ENCODE measurements at regions not wholly inside any gene's neighbourhood (a gene's known extent, or its start where the extent isn't known, plus 50 kb on each side); places are given as distances from the start of the nearest gene placed in this dataset.

DNA sequence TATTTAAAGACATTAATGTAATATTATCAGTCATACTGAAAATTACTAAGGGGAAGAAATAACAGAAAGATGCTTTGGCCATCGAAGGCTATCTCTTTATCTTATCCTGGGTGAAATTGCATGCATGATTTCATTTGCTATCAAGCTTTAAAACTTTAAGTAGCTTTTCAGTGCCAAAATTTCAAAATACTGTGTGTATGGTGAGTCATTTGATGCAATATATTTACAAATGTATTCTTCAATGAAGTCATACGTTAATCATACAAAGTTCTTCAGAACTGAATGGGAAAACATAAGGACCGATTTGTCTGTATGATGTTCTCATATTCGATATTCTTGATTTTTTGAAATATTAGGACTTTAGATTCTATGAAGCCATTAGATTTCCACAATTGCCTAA lies 1295.8 kb upstream of the AGA start:
- TF ChIP-seq POLR2A (IDR thresholded peaks at IDR 0.05), result no peak
- no peak for TF ChIP-seq CTCF (IDR thresholded peaks at IDR 0.05 in 8 of 11, conservative IDR thresholded peaks at IDR 0.05 in 3 of 11)
- no peak for TF ChIP-seq POLR2AphosphoS5 (IDR thresholded peaks at IDR 0.05)
